ENCODE measurements at regions not wholly inside any gene's neighbourhood (a gene's known extent, or its start where the extent isn't known, plus 50 kb on each side); places are given as distances from the start of the nearest gene placed in this dataset.

DNA sequence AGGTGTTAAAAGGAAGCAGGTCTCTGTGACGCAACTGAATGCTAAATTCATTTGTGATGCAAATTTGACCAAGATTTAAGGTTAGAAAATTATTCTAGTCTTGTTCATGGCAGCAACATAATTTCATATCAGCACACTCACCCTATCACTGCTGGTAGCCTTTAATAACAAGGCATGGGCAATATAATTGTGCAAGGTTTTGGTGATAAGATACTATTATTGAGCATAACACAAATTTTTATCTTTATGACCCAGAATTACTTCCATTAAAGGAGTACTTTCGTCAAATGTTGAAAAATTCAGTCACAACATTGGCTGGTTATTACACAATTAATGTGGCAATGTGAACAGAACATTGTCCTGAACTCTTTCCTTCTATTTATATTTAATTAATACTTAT lies 96.0 kb upstream of the PAM start:
- Histone ChIP-seq H3K56ac (replicated peaks; ENCODE audit: insufficient read length, low read depth, low read length) (no peak overlapping the region), H3K27ac (ENCODE audit: low read depth, low read length) (no peak overlapping the region), H3K4ac (replicated peaks; ENCODE audit: insufficient read length, low read depth, low read length) (no peak overlapping the region), H2BK5ac (ENCODE audit: low read depth, low read length) (no peak overlapping the region), H3K23ac (ENCODE audit: insufficient read length) (no peak overlapping the region), H3K27me3 (replicated peaks in 1 of 4; ENCODE audit: control insufficient read depth in 3 of 4, extremely low read depth in 1 of 4, insufficient read depth in 3 of 4, low read length in 3 of 4) (no peaks in the 10 kb centered on the region), H2BK20ac (ENCODE audit: low read length) (no peak overlapping the region), H3K79me1 (ENCODE audit: low read depth, low read length) (no peaks in the 10 kb centered on the region; the same call in 1 of the 2 replicates), H3K4me2 (ENCODE audit: insufficient read depth in 1 of 2, low read depth in 2 of 2, low read length in 2 of 2) (no peak overlapping the region), H3K9ac (replicated peaks in 1 of 4; ENCODE audit: extremely low read depth in 1 of 4, low read depth in 3 of 4, low read length in 3 of 4) (no peak overlapping the region), H3K79me2 (ENCODE audit: control insufficient read depth in 1 of 2, insufficient read depth in 2 of 2, low read length in 2 of 2) (no peaks in the 10 kb centered on the region), H3K18ac (ENCODE audit: extremely low read depth, low read length) (no peak overlapping the region), H2AFZ (ENCODE audit: low read length) (no peak overlapping the region), H2BK12ac (ENCODE audit: low read depth, low read length) (no peak overlapping the region), H3K14ac (ENCODE audit: insufficient read length) (no peak overlapping the region), H2BK15ac (ENCODE audit: low read length) (no peak overlapping the region), H3K36me3 (ENCODE audit: control insufficient read depth in 2 of 4, insufficient read depth in 4 of 4, low read length in 3 of 4) (no peaks in the 10 kb centered on the region), H4K91ac (replicated peaks; ENCODE audit: insufficient read length, low read length) (no peak overlapping the region), H4K20me1 (replicated peaks in 1 of 2; ENCODE audit: control insufficient read depth in 1 of 2, insufficient read depth in 2 of 2, low read length in 2 of 2) (no peaks in the 10 kb centered on the region), H3K4me1 (replicated peaks in 1 of 4; ENCODE audit: control insufficient read depth in 3 of 4, insufficient read depth in 4 of 4, low read length in 3 of 4) (peaks cover 0 to 3% (median 1%) of the 10 kb centered on the region in 4 experiments; a peak in 2 of 7 replicates), H3K4me3 (ENCODE audit: extremely low read depth in 1 of 4, insufficient read depth in 2 of 4, low read depth in 3 of 4, low read length in 4 of 4) (no peak overlapping the region), H2BK120ac (replicated peaks; ENCODE audit: low read depth, low read length) (no peak overlapping the region), H4K8ac (ENCODE audit: extremely low read depth, insufficient read depth, low read length) (no peak overlapping the region), H3K23me2 (ENCODE audit: low read depth, low read length) (no peaks in the 10 kb centered on the region), H3K9me3 (ENCODE audit: insufficient read depth in 2 of 2, low read depth in 1 of 2, low read length in 1 of 2) (no peaks in the 10 kb centered on the region), H2AK5ac (ENCODE audit: low read depth, low read length) (no peak overlapping the region), H4K5ac (ENCODE audit: insufficient read length, low read depth, low read length) (no peak overlapping the region)
- TF ChIP-seq SP1 (IDR thresholded peaks at IDR 0.05; ENCODE audit: low read depth, low read length) (no peak), CEBPB (IDR thresholded peaks at IDR 0.05; ENCODE audit: low read depth, low read length) (peak; percentile 84)
- WGBS, 2 experiments (ENCODE audit: extremely low coverage in 1 of 2, insufficient coverage in 1 of 2, insufficient read length in 1 of 2, insufficient replicate concordance in 2 of 2, low coverage in 1 of 2, low lambda C conversion rate in 2 of 2, missing lambda C conversion rate in 1 of 2), result 57% methylated on average over 2 of the region's 2 CpGs; no CpG with 5 or more reads in 1 of the 2 experiments
- POLR2A ChIA-PET (ENCODE audit: partially characterized antibody), result no interaction called here
- FAIRE-seq (no peak), DNase-seq (ENCODE audit: low read depth in 1 of 2, low spot score in 2 of 2) (no peak)
- CTCF ChIA-PET (ENCODE audit: partially characterized antibody), result interaction anchor here (2.6 kb wide), 1 partner anchor 11 kb away, joined by 7 read pairs; no protein-coding TSS in a partner anchor
